HepG2 (cell line): ENCODE measurements at regions not wholly inside any gene's neighbourhood (a gene's known extent, or its start where the extent isn't known, plus 50 kb on each side); places are given as distances from the start of the nearest gene placed in this dataset.

Experiments
- EP300 ChIP-seq, 3 experiments: sonication (generic) in 1 of 3; formaldehyde crosslinking in 1 of 3; IDR thresholded peaks; 2 replicates each; pipeline versions ENCODE4 v1.5.1 to v1.6.1; 2011 to 2020; ENCODE audit warnings: low read depth in 2 of 3, low read length in 2 of 3, borderline replicate concordance in 1 of 3, improper control_type of control experiment in 1 of 3, mild to moderate bottlenecking in 1 of 3, missing genetic modification reagents in 1 of 3, moderate library complexity in 1 of 3
- HMG20A ChIP-seq: IDR thresholded peaks from 2 replicates; pipeline ENCODE4 v1.6.1; 2016; ENCODE audit warnings: borderline replicate concordance
- TF ChIP-seq, protein P1 (sequence below): IDR thresholded peaks from 2 replicates; pipeline ENCODE4 v1.6.1; 2016; ENCODE audit warnings: missing genetic modification reagents, missing compliant biosample characterization
- TF ChIP-seq, protein P2 (sequence below): sonication (generic); formaldehyde crosslinking; IDR thresholded peaks from 2 replicates; pipeline ENCODE4 v1.5.0; 2020; ENCODE audit warnings: mild to moderate bottlenecking, missing genetic modification reagents, moderate library complexity
- TF ChIP-seq, protein P3 (sequence below), 2 experiments: sonication (generic) in 1 of 2; formaldehyde crosslinking in 1 of 2; IDR thresholded peaks; 2 replicates each; pipeline versions ENCODE4 v1.5.1 to v1.6.1; 2011 to 2020; ENCODE audit warnings: borderline replicate concordance in 1 of 2, low read depth in 1 of 2, low read length in 1 of 2, mild to moderate bottlenecking in 1 of 2, missing genetic modification reagents in 1 of 2, moderate library complexity in 1 of 2

DNA sequence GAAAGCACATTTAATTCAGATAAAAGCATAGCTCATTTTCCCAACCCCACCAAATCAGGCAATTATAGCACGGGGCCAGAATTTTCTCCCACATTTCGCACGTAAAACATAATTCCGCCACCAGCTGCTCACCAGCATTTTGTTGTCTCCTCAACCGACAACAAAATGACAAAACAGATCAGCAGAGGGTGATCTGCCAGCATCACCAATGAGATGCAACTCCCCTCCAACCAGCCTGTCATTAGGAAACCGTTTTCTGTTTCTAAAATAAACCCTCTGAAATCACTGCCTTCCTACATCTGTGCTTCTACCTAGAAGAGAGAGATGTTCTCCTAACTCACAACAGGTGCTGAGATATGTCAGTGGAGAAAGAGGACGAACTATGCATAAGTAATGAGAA is 654.8 kb upstream of the CPEB2 start:
- TF ChIP-seq, protein P1, sequence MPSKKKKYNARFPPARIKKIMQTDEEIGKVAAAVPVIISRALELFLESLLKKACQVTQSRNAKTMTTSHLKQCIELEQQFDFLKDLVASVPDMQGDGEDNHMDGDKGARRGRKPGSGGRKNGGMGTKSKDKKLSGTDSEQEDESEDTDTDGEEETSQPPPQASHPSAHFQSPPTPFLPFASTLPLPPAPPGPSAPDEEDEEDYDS (CRISPR knock-in tag), result no peak
- TF ChIP-seq, protein P2, sequence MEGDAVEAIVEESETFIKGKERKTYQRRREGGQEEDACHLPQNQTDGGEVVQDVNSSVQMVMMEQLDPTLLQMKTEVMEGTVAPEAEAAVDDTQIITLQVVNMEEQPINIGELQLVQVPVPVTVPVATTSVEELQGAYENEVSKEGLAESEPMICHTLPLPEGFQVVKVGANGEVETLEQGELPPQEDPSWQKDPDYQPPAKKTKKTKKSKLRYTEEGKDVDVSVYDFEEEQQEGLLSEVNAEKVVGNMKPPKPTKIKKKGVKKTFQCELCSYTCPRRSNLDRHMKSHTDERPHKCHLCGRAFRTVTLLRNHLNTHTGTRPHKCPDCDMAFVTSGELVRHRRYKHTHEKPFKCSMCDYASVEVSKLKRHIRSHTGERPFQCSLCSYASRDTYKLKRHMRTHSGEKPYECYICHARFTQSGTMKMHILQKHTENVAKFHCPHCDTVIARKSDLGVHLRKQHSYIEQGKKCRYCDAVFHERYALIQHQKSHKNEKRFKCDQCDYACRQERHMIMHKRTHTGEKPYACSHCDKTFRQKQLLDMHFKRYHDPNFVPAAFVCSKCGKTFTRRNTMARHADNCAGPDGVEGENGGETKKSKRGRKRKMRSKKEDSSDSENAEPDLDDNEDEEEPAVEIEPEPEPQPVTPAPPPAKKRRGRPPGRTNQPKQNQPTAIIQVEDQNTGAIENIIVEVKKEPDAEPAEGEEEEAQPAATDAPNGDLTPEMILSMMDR (CRISPR knock-in tag), result no peak
- TF ChIP-seq HMG20A (CRISPR knock-in tag) (no peak), EP300 (IDR thresholded peaks at IDR 0.05; ENCODE audit: low read depth in 2 of 2, low read length in 2 of 2) (no peak), EP300 (CRISPR knock-in tag; IDR thresholded peaks at IDR 0.05; ENCODE audit: borderline replicate concordance) (no peak)
- TF ChIP-seq, protein P3, sequence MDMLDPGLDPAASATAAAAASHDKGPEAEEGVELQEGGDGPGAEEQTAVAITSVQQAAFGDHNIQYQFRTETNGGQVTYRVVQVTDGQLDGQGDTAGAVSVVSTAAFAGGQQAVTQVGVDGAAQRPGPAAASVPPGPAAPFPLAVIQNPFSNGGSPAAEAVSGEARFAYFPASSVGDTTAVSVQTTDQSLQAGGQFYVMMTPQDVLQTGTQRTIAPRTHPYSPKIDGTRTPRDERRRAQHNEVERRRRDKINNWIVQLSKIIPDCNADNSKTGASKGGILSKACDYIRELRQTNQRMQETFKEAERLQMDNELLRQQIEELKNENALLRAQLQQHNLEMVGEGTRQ (IDR thresholded peaks at IDR 0.05; ENCODE audit: low read depth, low read length), result no peak
- TF ChIP-seq, protein P3 (CRISPR knock-in tag; IDR thresholded peaks at IDR 0.05; ENCODE audit: borderline replicate concordance), result no peak
